K562 (cell line): ENCODE measurements at regions not wholly inside any gene's neighbourhood (a gene's known extent, or its start where the extent isn't known, plus 50 kb on each side); places are given as distances from the start of the nearest gene placed in this dataset.

Source experiments
- ATAC-seq: fragments of 200-7000 bp; cut with Tn5 transposase; 3 replicates; pipeline ENCODE4 v1.9.1; 2020; ENCODE audit warnings: moderate library complexity
- BruUV-seq: library from RNA; stranded (reverse); fragments of 400-500 nt; replicated peaks from 2 replicates; lab custom pipeline; 2021; lab: Mats Ljungman, UMichigan
- CTCF ChIA-PET: fragments of 300-600 bp; formaldehyde crosslinking; extraction: SDS; loops from one replicate; lab custom pipeline; 2021; ENCODE audit warnings: low intra/inter-chr PET ratio; lab: Yijun Ruan, JAX
- POLR2A ChIA-PET: fragments of 300-600, 350-650 bp; sonication (Branson Sonifier 250); formaldehyde crosslinking; extraction: SDS; loops from one replicate; lab custom pipeline; 2021; ENCODE audit warnings: antibody characterized with exemption, inconsistent platforms; lab: Yijun Ruan, JAX
- DNase-seq, 4 experiments: peaks; one replicate each; pipeline versions ENCODE4 v3.0.0 to v3.0.0-alpha.2; 2011 to 2018; ENCODE audit warnings: low spot score in 3 of 4, mixed read lengths in 3 of 4; ENCODE audit errors: extremely low read depth in 1 of 4
- FAIRE-seq: peaks from 2 replicates; lab custom pipeline; 2011; peaks lifted over from hg19 to GRCh38; lab: Jason Lieb, UNC
- H2AFZ ChIP-seq: 2 replicates; pipeline ENCODE4 v1.6.0; 2011; ENCODE audit warnings: low read depth, low read length, control low read depth, inconsistent platforms
- H3K27ac ChIP-seq: fragments of 200-600 bp; 3 replicates; pipeline ENCODE4 v1.8.0; 2011; ENCODE audit warnings: low read depth, mild to moderate bottlenecking, control low read depth, inconsistent platforms, low read length, moderate library complexity, mixed read lengths; ENCODE audit errors: extremely low read depth
- H3K27me3 ChIP-seq, 2 experiments: fragments of 300-600 bp in 1 of 2; 2 replicates in 1 of 2; 3 replicates in 1 of 2; pipeline versions ENCODE4 v1.6.0 to v1.8.0; 2011; ENCODE audit warnings: inconsistent platforms in 2 of 2, low read length in 2 of 2, mild to moderate bottlenecking in 1 of 2, mixed read lengths in 1 of 2, moderate library complexity in 1 of 2; ENCODE audit not compliant: control insufficient read depth in 2 of 2, insufficient read depth in 2 of 2
- H3K36me3 ChIP-seq: fragments of 300-600 bp; 3 replicates; pipeline ENCODE4 v1.8.0; 2011; ENCODE audit warnings: mild to moderate bottlenecking, low read length, inconsistent platforms; ENCODE audit not compliant: control insufficient read depth, insufficient read depth
- H3K4me1 ChIP-seq, 2 experiments: fragments of 200-600 bp in 1 of 2; replicated peaks in 1 of 2; 2 replicates in 1 of 2; 3 replicates in 1 of 2; pipeline versions ENCODE4 v1.5.1 to v1.8.0; 2011; ENCODE audit warnings: inconsistent platforms in 2 of 2, low read length in 2 of 2, mild to moderate bottlenecking in 1 of 2, mixed read lengths in 1 of 2, moderate library complexity in 1 of 2; ENCODE audit not compliant: control insufficient read depth in 2 of 2, insufficient read depth in 2 of 2
- H3K4me2 ChIP-seq: 2 replicates; pipeline ENCODE4 v1.6.1; 2011; ENCODE audit warnings: low read length, control low read depth, inconsistent platforms, mixed read lengths; ENCODE audit not compliant: insufficient read depth
- H3K4me3 ChIP-seq: fragments of 200-600 bp; sonication (generic), shearing (Covaris generic); 2 replicates; pipeline ENCODE4 v1.5.1; 2016; ENCODE audit warnings: control low read depth, inconsistent platforms
- H3K79me2 ChIP-seq: fragments of 200-600 bp; 3 replicates; pipeline ENCODE4 v1.8.0; 2011; ENCODE audit warnings: low read length, inconsistent platforms; ENCODE audit not compliant: control insufficient read depth, insufficient read depth
- H3K9ac ChIP-seq, 2 experiments: 2 replicates each; pipeline versions ENCODE4 v1.6.0 to v1.6.1; 2011; ENCODE audit warnings: low read depth in 2 of 2, low read length in 2 of 2, control low read depth in 1 of 2, inconsistent platforms in 1 of 2, mild to moderate bottlenecking in 1 of 2, mixed read lengths in 1 of 2; ENCODE audit not compliant: insufficient read depth in 1 of 2
- H3K9me1 ChIP-seq: one replicate; pipeline ENCODE4 v1.6.0; 2011; ENCODE audit warnings: inconsistent platforms, mild to moderate bottlenecking, low read length, moderate library complexity; ENCODE audit not compliant: control insufficient read depth, insufficient read depth
- H3K9me3 ChIP-seq: replicated peaks from 2 replicates; pipeline ENCODE4 v1.5.1; 2011; ENCODE audit warnings: low read depth, low read length, inconsistent platforms; ENCODE audit not compliant: control insufficient read depth, insufficient read depth
- H4K20me1 ChIP-seq: replicated peaks from 2 replicates; pipeline ENCODE4 v1.6.1; 2011; ENCODE audit warnings: low read length, inconsistent platforms, mixed read lengths; ENCODE audit not compliant: control insufficient read depth, insufficient read depth
- CHD7 ChIP-seq: fragments of 200-600 bp; sonication (generic); IDR thresholded peaks from one replicate; pipeline ENCODE4 v1.6.1; 2012; ENCODE audit warnings: mild to moderate bottlenecking, low read depth, low read length, inconsistent platforms
- REST ChIP-seq, 2 experiments: fragments of 450-650 bp; formaldehyde crosslinking in 1 of 2; IDR thresholded peaks; 2 replicates each; pipeline versions ENCODE4 v1.4.0 to v1.6.1; 2014 to 2020; ENCODE audit warnings: mild to moderate bottlenecking in 2 of 2, borderline replicate concordance in 1 of 2, low read depth in 1 of 2
- WGBS: fragments of 100-300 bp; shearing (Covaris generic); methylation state at CpG from one replicate; pipeline ENCODE4 v1.1.6; 2016; ENCODE audit warnings: low coverage, mixed read lengths; ENCODE audit not compliant: insufficient coverage; ENCODE audit errors: missing lambda C conversion rate; 5-methylcytosine and 5-hydroxymethylcytosine counted together
- in situ Hi-C: fragments of 300-500 bp; cut with MboI; formaldehyde crosslinking; loops from 4 replicates; pipeline ENCODE4 v1.15.0; 2018; ENCODE audit warnings: inconsistent platforms, mixed read lengths
- intact Hi-C: fragments of 100-400 bp; cut with micrococcal nuclease; formaldehyde crosslinking; loops from 2 replicates; pipeline ENCODE4 v1.14.2; 2022

- POLR2A ChIA-PET, result no interaction called here
- in situ Hi-C loops, result no loop called here
- TF ChIP-seq REST (IDR thresholded peaks at IDR 0.05; ENCODE audit: borderline replicate concordance) (no peak), REST (CRISPR knock-in tag; IDR thresholded peaks at IDR 0.05; ENCODE audit: low read depth) (no peak), CHD7 (no peak)
Measured at GRCh38 chr6:148086386-148086785, 256.3 kb upstream of the SASH1 start.

More at GRCh38 chr6:148086386-148086785, 256.3 kb upstream of the SASH1 start:
- intact Hi-C loops, result no loop called here
- CTCF ChIA-PET, result interaction anchor here (0.7 kb wide), 1 partner anchor 388 kb away, joined by 3 read pairs; no protein-coding TSS in a partner anchor
- Histone ChIP-seq H3K9ac (no peak overlapping the region), H3K9me3 (no peaks in the 10 kb centered on the region), H3K9me1 (no peaks in the 10 kb centered on the region), H3K36me3 (no peaks in the 10 kb centered on the region), H3K27ac (no peak overlapping the region), H3K4me2 (no peak overlapping the region), H3K4me1 (no peaks in the 10 kb centered on the region), H3K27me3 (no peaks in the 10 kb centered on the region), H2AFZ (no peak overlapping the region), H4K20me1 (no peaks in the 10 kb centered on the region), H3K79me2 (no peaks in the 10 kb centered on the region), H3K4me3 (no peak overlapping the region)
- no TSS peak for BruUV-seq
- DNase-seq (no peak), ATAC-seq (no peak), FAIRE-seq (peak; percentile 40)
- 0% methylated on average over 1 of the region's 1 CpG for WGBS
